HG02973 (cell line): ENCODE measurements at regions not wholly inside any gene's neighbourhood (a gene's known extent, or its start where the extent isn't known, plus 50 kb on each side); places are given as distances from the start of the nearest gene placed in this dataset.

Source experiments
- ATAC-seq: cut with Tn5 transposase; IDR thresholded peaks from one replicate; pipeline ENCODE4 v1.9.1; 2021; ENCODE audit warnings: moderate library complexity; ENCODE audit not compliant: unreplicated experiment

- ATAC-seq: no peak
Measured at GRCh38 chr6:166877906-166878305, 78.4 kb downstream of the RNASET2 start.

GRCh38 chr6:166877349-166877748, 79.0 kb downstream of the RNASET2 start:
- no peak for ATAC-seq

- ATAC-seq: no peak
Measured at GRCh38 chr6:166872531-166873009, 83.8 kb downstream of the RNASET2 start.

- no peak for ATAC-seq
Measured at GRCh38 chr6:166870602-166871208, 85.6 kb downstream of the RNASET2 start.

GRCh38 chr6:166866839-166867637, 89.3 kb downstream of the RNASET2 start:
- no peak for ATAC-seq

GRCh38 chr6:166864333-166864732, 92.0 kb downstream of the RNASET2 start:
- ATAC-seq: no peak

GRCh38 chr6:166862978-166863530, 93.3 kb downstream of the RNASET2 start:
- ATAC-seq: peak; percentile 40

- ATAC-seq: peak; percentile 47
Measured at GRCh38 chr6:166862287-166862977, 93.9 kb downstream of the RNASET2 start.

- peak; percentile 6 for ATAC-seq
Measured at GRCh38 chr6:166861961-166862286, 94.4 kb downstream of the RNASET2 start.

- ATAC-seq: no peak
Measured at GRCh38 chr6:166861304-166861703, 95.0 kb downstream of the RNASET2 start.

GRCh38 chr6:166860392-166860791, 96.0 kb downstream of the RNASET2 start:
- ATAC-seq: no peak

- no peak for ATAC-seq
Measured at GRCh38 chr6:166855416-166855815, 100.9 kb downstream of the RNASET2 start.

- no peak for ATAC-seq
Measured at GRCh38 chr6:166853371-166854325, 102.7 kb downstream of the RNASET2 start.

GRCh38 chr6:166852451-166852975, 103.8 kb downstream of the RNASET2 start:
- no peak for ATAC-seq

- ATAC-seq: no peak
Measured at GRCh38 chr6:166851911-166852310, 104.4 kb downstream of the RNASET2 start.

GRCh38 chr6:166851426-166851825, 104.9 kb downstream of the RNASET2 start:
- ATAC-seq: no peak

GRCh38 chr6:166850677-166851076, 105.7 kb downstream of the RNASET2 start:
- ATAC-seq: no peak

GRCh38 chr6:166849749-166850183, 106.6 kb downstream of the RNASET2 start:
- ATAC-seq: no peak

- no peak for ATAC-seq
Measured at GRCh38 chr6:166848979-166849748, 107.2 kb downstream of the RNASET2 start.
